ENCODE measurements at regions not wholly inside any gene's neighbourhood (a gene's known extent, or its start where the extent isn't known, plus 50 kb on each side); places are given as distances from the start of the nearest gene placed in this dataset.

DNA sequence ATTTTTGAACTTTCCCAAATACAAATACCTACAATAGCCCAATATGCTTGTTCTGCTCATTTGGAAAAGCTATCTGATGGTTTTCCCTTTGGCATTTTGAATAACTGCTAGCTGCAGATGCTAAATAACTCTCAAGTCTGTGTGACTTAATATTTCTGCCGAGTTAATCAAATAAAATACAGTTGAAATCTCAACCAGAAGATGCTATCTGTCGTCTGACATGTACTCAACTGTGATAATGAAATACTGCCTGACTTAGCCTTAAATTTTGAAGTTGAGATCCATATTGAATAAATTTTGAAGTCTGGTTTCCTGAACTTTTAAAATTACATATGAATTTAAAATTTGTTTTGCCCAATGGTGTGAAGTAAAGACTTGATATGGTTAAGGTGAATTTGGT is 204.4 kb upstream of the MEX3C start:
- H3K4me2 ChIP-seq (ENCODE audit: low read depth, low read length) = no peak overlapping the region
- H3K4me3 ChIP-seq (ENCODE audit: low read length) = no peak overlapping the region
- no peaks in the 10 kb centered on the region for H3K27me3 ChIP-seq (replicated peaks; ENCODE audit: insufficient read depth, low read length)

DNA sequence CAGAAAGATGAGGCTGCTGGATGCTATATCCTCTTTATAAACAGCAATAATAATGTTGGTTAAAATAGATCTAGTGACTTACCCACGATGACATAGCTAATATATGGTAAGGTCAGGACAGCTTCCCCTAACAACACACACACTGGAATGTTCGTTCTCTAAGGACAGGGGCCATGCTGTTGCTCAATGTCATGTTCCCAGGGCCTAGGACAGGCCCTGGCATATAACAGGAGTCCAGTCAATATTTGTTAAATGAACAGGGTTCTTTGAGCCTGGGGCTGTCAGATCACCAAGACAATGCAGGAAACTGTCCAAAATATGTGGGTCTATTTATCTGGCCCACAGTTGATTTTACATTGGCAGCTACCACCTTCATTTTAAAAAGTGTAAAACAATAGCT is 207.1 kb upstream of the MEX3C start:
- no peaks in the 10 kb centered on the region for H3K36me3 ChIP-seq (replicated peaks; ENCODE audit: insufficient read depth, low read length)
- H3K9me3 ChIP-seq (replicated peaks; ENCODE audit: insufficient read depth, low read length) = no peaks in the 10 kb centered on the region
- H3K4me3 ChIP-seq (ENCODE audit: low read length) = no peak overlapping the region
- no peak for DNase-seq
- no peak overlapping the region for H3K27ac ChIP-seq (ENCODE audit: low read length)
- TF ChIP-seq, protein P1, sequence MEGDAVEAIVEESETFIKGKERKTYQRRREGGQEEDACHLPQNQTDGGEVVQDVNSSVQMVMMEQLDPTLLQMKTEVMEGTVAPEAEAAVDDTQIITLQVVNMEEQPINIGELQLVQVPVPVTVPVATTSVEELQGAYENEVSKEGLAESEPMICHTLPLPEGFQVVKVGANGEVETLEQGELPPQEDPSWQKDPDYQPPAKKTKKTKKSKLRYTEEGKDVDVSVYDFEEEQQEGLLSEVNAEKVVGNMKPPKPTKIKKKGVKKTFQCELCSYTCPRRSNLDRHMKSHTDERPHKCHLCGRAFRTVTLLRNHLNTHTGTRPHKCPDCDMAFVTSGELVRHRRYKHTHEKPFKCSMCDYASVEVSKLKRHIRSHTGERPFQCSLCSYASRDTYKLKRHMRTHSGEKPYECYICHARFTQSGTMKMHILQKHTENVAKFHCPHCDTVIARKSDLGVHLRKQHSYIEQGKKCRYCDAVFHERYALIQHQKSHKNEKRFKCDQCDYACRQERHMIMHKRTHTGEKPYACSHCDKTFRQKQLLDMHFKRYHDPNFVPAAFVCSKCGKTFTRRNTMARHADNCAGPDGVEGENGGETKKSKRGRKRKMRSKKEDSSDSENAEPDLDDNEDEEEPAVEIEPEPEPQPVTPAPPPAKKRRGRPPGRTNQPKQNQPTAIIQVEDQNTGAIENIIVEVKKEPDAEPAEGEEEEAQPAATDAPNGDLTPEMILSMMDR (IDR thresholded peaks at IDR 0.05; ENCODE audit: low read length) = no peak
- TF ChIP-seq EZH2 (optimal IDR thresholded peaks at IDR 0.05; ENCODE audit: low read depth, low read length) = no peak
- TF ChIP-seq EZH2phosphoT487 (IDR thresholded peaks at IDR 0.05; ENCODE audit: low read length) = no peak
- no peaks in the 10 kb centered on the region for H3K9me2 ChIP-seq (replicated peaks; ENCODE audit: insufficient read depth, low read length)
- no peaks in the 10 kb centered on the region for H4K20me1 ChIP-seq (ENCODE audit: insufficient read depth, low read length)
- H3K9ac ChIP-seq (ENCODE audit: low read length) = no peak overlapping the region
- no peaks in the 10 kb centered on the region for H3K79me2 ChIP-seq (ENCODE audit: low read length)
- H3K27me3 ChIP-seq (replicated peaks; ENCODE audit: insufficient read depth, low read length) = no peaks in the 10 kb centered on the region
- no peak overlapping the region for H2AFZ ChIP-seq (ENCODE audit: low read length)
- H3K4me2 ChIP-seq (ENCODE audit: low read depth, low read length) = no peak overlapping the region
- H3F3A ChIP-seq (ENCODE audit: insufficient read depth, low read length) = no peaks in the 10 kb centered on the region
- H3K4me1 ChIP-seq (ENCODE audit: low read length) = no peaks in the 10 kb centered on the region

More for the DNA sequence above, 204.4 kb upstream of the MEX3C start:
- no peak for TF ChIP-seq EZH2phosphoT487 (IDR thresholded peaks at IDR 0.05; ENCODE audit: low read length)
- no peak for TF ChIP-seq EZH2 (optimal IDR thresholded peaks at IDR 0.05; ENCODE audit: low read depth, low read length)
- TF ChIP-seq, protein P1 (IDR thresholded peaks at IDR 0.05; ENCODE audit: low read length) = no peak
- H2AFZ ChIP-seq (ENCODE audit: low read length) = no peak overlapping the region
- no peaks in the 10 kb centered on the region for H3F3A ChIP-seq (ENCODE audit: insufficient read depth, low read length)
- no peaks in the 10 kb centered on the region for H3K9me3 ChIP-seq (replicated peaks; ENCODE audit: insufficient read depth, low read length)
- no peaks in the 10 kb centered on the region for H3K79me2 ChIP-seq (ENCODE audit: low read length)
- no peaks in the 10 kb centered on the region for H4K20me1 ChIP-seq (ENCODE audit: insufficient read depth, low read length)
- no peaks in the 10 kb centered on the region for H3K9me2 ChIP-seq (replicated peaks; ENCODE audit: insufficient read depth, low read length)
- no peak overlapping the region for H3K9ac ChIP-seq (ENCODE audit: low read length)
- no peaks in the 10 kb centered on the region for H3K36me3 ChIP-seq (replicated peaks; ENCODE audit: insufficient read depth, low read length)
- no peaks in the 10 kb centered on the region for H3K4me1 ChIP-seq (ENCODE audit: low read length)
- no peak overlapping the region for H3K27ac ChIP-seq (ENCODE audit: low read length)
- no peak for DNase-seq

DNA sequence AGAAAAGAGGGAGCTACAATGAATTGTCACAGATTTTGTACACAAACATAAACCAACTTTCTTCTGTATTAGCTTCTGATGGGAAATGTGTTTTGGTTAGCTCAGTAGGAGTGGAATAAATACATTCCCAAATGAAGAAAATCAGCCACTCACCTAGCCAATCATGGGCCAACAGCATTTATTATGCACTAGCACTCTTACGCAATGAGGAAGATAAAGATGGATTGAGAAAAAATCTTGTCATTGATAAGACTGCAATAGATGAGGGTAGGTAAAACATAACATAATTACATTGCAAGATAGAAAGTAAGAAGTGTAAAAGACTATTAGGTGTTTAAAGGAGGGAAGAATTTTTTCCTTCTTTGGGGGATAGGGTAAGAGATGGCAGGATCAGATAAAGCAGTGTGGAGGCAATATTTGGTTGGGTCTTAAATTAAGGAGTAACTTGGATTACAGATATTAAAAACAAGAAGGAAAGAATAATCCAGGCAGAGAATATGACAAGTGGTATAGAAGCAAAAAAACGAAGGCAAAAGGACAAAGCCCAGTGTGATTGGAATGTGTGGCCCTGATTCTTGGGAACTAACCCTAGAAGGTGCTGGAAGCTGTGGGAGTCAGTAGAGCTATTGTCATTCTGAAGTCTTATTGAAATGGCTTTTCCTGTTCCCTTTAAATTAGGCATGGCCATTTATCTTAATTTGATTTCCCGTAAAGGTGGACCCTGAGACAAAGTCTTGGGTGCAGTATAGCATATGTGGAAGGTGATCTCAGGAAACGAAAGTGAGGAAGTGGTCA is 208.4 kb upstream of the MEX3C start:
- no peak for TF ChIP-seq EZH2phosphoT487 (IDR thresholded peaks at IDR 0.05; ENCODE audit: low read length)
- TF ChIP-seq, protein P1 (IDR thresholded peaks at IDR 0.05; ENCODE audit: low read length) = no peak
- TF ChIP-seq EZH2 (optimal IDR thresholded peaks at IDR 0.05; ENCODE audit: low read depth, low read length) = no peak
- no peak overlapping the region for H3K9ac ChIP-seq (ENCODE audit: low read length)
- H3K9me3 ChIP-seq (replicated peaks; ENCODE audit: insufficient read depth, low read length) = no peaks in the 10 kb centered on the region
- no peaks in the 10 kb centered on the region for H3K27me3 ChIP-seq (replicated peaks; ENCODE audit: insufficient read depth, low read length)
- H3K36me3 ChIP-seq (replicated peaks; ENCODE audit: insufficient read depth, low read length) = no peaks in the 10 kb centered on the region
- H3K4me1 ChIP-seq (ENCODE audit: low read length) = no peaks in the 10 kb centered on the region
- H3F3A ChIP-seq (ENCODE audit: insufficient read depth, low read length) = no peaks in the 10 kb centered on the region
- H3K27ac ChIP-seq (ENCODE audit: low read length) = no peak overlapping the region
- no peaks in the 10 kb centered on the region for H4K20me1 ChIP-seq (ENCODE audit: insufficient read depth, low read length)
- H2AFZ ChIP-seq (ENCODE audit: low read length) = no peak overlapping the region
- no peak for DNase-seq
- no peaks in the 10 kb centered on the region for H3K79me2 ChIP-seq (ENCODE audit: low read length)
- no peaks in the 10 kb centered on the region for H3K9me2 ChIP-seq (replicated peaks; ENCODE audit: insufficient read depth, low read length)
- no peak overlapping the region for H3K4me2 ChIP-seq (ENCODE audit: low read depth, low read length)
- no peak overlapping the region for H3K4me3 ChIP-seq (ENCODE audit: low read length)
